BJ (cell line): ENCODE measurements at regions not wholly inside any gene's neighbourhood (a gene's known extent, or its start where the extent isn't known, plus 50 kb on each side); places are given as distances from the start of the nearest gene placed in this dataset.

Experiments used
- CTCF ChIA-PET: fragments of 350-600 bp; formaldehyde crosslinking; extraction: SDS; loops from one replicate; lab custom pipeline; 2021; ENCODE audit warnings: antibody characterized with exemption, inconsistent platforms; lab: Yijun Ruan, JAX
- POLR2A ChIA-PET: fragments of 300-600 bp; sonication (Branson Sonifier 250); formaldehyde crosslinking; extraction: SDS; loops from one replicate; lab custom pipeline; 2021; ENCODE audit warnings: antibody characterized with exemption; lab: Charles Lee
- DNase-seq: peaks from one replicate; pipeline ENCODE4 v3.0.0-alpha.2; 2011; ENCODE audit warnings: low read depth
- H3K27me3 ChIP-seq: 2 replicates; pipeline ENCODE4 v1.6.0; 2011; ENCODE audit warnings: low read length; ENCODE audit not compliant: control insufficient read depth, insufficient read depth
- H3K36me3 ChIP-seq: 2 replicates; pipeline ENCODE4 v1.5.1; 2011; ENCODE audit warnings: low read length; ENCODE audit not compliant: control insufficient read depth, insufficient read depth
- H3K4me3 ChIP-seq: 2 replicates; pipeline ENCODE4 v1.5.1; 2011; ENCODE audit warnings: low read depth, mild to moderate bottlenecking, control low read depth, low read length
- CTCF ChIP-seq: IDR thresholded peaks from 2 replicates; pipeline ENCODE4 v1.5.1; 2011; ENCODE audit warnings: low read depth, mild to moderate bottlenecking, control low read depth, inconsistent platforms, low read length, moderate library complexity; ENCODE audit not compliant: insufficient read depth

- Histone ChIP-seq H3K4me3 (no peak overlapping the region), H3K36me3 (no peaks in the 10 kb centered on the region), H3K27me3 (no peaks in the 10 kb centered on the region)
- CTCF ChIA-PET, result interaction anchor here (1.4 to 3.4 kb wide), 2 partner anchors 14 to 16 kb away, joined by 3 to 10 read pairs; no protein-coding TSS in a partner anchor
- POLR2A ChIA-PET, result no interaction called here
- DNase-seq, result no peak
- no peak for TF ChIP-seq CTCF
Measured at GRCh38 chr10:21092683-21093524, 195.8 kb upstream of the NEBL start.

- POLR2A ChIA-PET, result no interaction called here
- Histone ChIP-seq H3K36me3 (no peaks in the 10 kb centered on the region), H3K4me3 (no peak overlapping the region), H3K27me3 (no peaks in the 10 kb centered on the region)
- CTCF ChIA-PET, result interaction anchor here (3.4 kb wide), 1 partner anchor 11 kb away, joined by 10 read pairs; no protein-coding TSS in a partner anchor
- no peak for TF ChIP-seq CTCF
- DNase-seq, result no peak
Measured at GRCh38 chr10:21090609-21091082, 193.5 kb upstream of the NEBL start.

- CTCF ChIA-PET, result interaction anchor here (1.2 kb wide), 1 partner anchor 9 kb away, joined by 4 read pairs; no protein-coding TSS in a partner anchor
- H3K36me3 ChIP-seq, result no peaks in the 10 kb centered on the region
- POLR2A ChIA-PET, result no interaction called here
- no peaks in the 10 kb centered on the region for H3K27me3 ChIP-seq
- TF ChIP-seq CTCF, result no peak
- H3K4me3 ChIP-seq, result no peak overlapping the region
- DNase-seq, result no peak
Measured at GRCh38 chr10:21087476-21087875, 190.4 kb upstream of the NEBL start.

- no peaks in the 10 kb centered on the region for H3K27me3 ChIP-seq
- no peak for TF ChIP-seq CTCF
- no peak for DNase-seq
- CTCF ChIA-PET, result no interaction called here
- H3K4me3 ChIP-seq, result no peak overlapping the region
- no peaks in the 10 kb centered on the region for H3K36me3 ChIP-seq
- POLR2A ChIA-PET, result no interaction called here
Measured at GRCh38 chr10:21084700-21085099, 187.6 kb upstream of the NEBL start.

- Histone ChIP-seq H3K36me3 (no peaks in the 10 kb centered on the region), H3K4me3 (no peak overlapping the region), H3K27me3 (no peaks in the 10 kb centered on the region)
- no peak for TF ChIP-seq CTCF
- DNase-seq, result no peak
- ChIA-PET POLR2A (no interaction called here), CTCF (interaction anchor here (0.8 kb wide), 1 partner anchor 175 kb away, joined by 3 read pairs; no protein-coding TSS in a partner anchor)
Measured at GRCh38 chr10:21083861-21084260, 186.8 kb upstream of the NEBL start.
